Body of pancreas (tissue), 4 donors: ENCODE measurements at regions not wholly inside any gene's neighbourhood (a gene's known extent, or its start where the extent isn't known, plus 50 kb on each side); places are given as distances from the start of the nearest gene placed in this dataset.

ENCODE experiments used
- ATAC-seq: fragments of 150-250 bp; one replicate; pipeline ENCODE4 v1.9.1; 2016
- DNase-seq, 4 donors: peaks; one replicate each; pipeline ENCODE4 v3.0.0-alpha.2; 2019
- H3K27ac ChIP-seq, 4 donors: fragments of 200-600 bp; sonication (generic); 1 replicate in 3 of 4; 2 replicates in 1 of 4; pipeline versions ENCODE4 v1.5.1 to v1.6.1; 2016 to 2019; ENCODE audit warnings: mild to moderate bottlenecking in 1 of 4, mixed read lengths in 1 of 4, moderate library complexity in 1 of 4
- H3K27me3 ChIP-seq, 2 donors: fragments of 200-600 bp; sonication (generic); one replicate each; pipeline ENCODE4 v1.6.0; 2016; ENCODE audit warnings: mild to moderate bottlenecking in 1 of 2
- H3K36me3 ChIP-seq, 2 donors: fragments of 200-600 bp; sonication (generic); replicated peaks in 1 of 2; 2 replicates each; pipeline ENCODE4 v1.5.1; 2016; ENCODE audit warnings: low read depth in 2 of 2; ENCODE audit not compliant: insufficient read depth in 1 of 2
- H3K4me1 ChIP-seq: fragments of 200-600 bp; sonication (generic); one replicate; pipeline ENCODE4 v1.6.0; 2016
- H3K4me3 ChIP-seq, 2 donors: fragments of 200-600 bp; sonication (generic); 1 replicate in 1 of 2; 2 replicates in 1 of 2; pipeline ENCODE4 v1.5.1; 2016 to 2019
- H3K9me3 ChIP-seq, 3 donors: fragments of 200-600 bp; sonication (generic); 1 replicate in 2 of 3; 2 replicates in 1 of 3; pipeline ENCODE4 v1.5.1; 2016
- POLR2A ChIP-seq, 3 donors: fragments of 450-650 bp; IDR thresholded peaks; one replicate each; pipeline ENCODE4 v1.6.1; 2016; ENCODE audit warnings: antibody characterized with exemption in 3 of 3, mild to moderate bottlenecking in 2 of 3
- WGBS, 2 donors: methylation state at CpG; one replicate each; pipeline ENCODE4 v1.1.5; 2017; 5-methylcytosine and 5-hydroxymethylcytosine counted together
- intact Hi-C: fragments of 100-400 bp; cut with DNase I; formaldehyde crosslinking; loops from one replicate; pipeline ENCODE4 v1.15.1; 2023
- TF ChIP-seq, protein P1 (sequence below), 7 experiments: fragments of 450-650 bp in 4 of 7; fragments of 200-600 bp in 3 of 7; sonication (generic) in 3 of 7; IDR thresholded peaks; one replicate each; pipeline ENCODE4 v1.5.1; 2016 to 2019; ENCODE audit warnings: antibody characterized with exemption in 7 of 7

DNA sequence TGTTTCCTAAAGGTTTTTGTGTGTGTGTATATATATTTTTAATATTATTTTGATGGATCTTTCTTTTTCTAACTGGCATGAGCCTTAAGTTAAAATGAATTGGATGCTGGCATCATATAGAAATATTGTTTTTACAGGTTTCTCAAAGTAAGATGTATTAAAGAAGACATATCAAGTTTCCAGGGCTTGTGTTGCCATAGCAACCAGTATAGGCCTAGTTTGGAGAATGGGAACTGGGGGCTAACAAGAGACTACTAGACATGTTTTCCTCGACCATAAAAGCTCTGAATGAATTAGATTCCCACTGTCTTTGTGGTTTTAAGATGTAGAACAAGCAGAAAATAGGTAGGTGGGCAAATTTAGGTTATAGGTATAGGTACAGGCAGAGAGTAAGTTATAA is 771.4 kb downstream of the TUSC7 start:
- Histone ChIP-seq H3K27me3 (no peaks in the 10 kb centered on the region), H3K4me1 (peaks cover 6% of the 10 kb centered on the region), H3K9me3 (no peaks in the 10 kb centered on the region), H3K36me3 (no peaks in the 10 kb centered on the region), H3K4me3 (no peak overlapping the region), H3K27ac (no peak overlapping the region)
- 76 to 85% methylated on average over 1 of the region's 1 CpG for WGBS, 2 donors
- TF ChIP-seq, protein P1, sequence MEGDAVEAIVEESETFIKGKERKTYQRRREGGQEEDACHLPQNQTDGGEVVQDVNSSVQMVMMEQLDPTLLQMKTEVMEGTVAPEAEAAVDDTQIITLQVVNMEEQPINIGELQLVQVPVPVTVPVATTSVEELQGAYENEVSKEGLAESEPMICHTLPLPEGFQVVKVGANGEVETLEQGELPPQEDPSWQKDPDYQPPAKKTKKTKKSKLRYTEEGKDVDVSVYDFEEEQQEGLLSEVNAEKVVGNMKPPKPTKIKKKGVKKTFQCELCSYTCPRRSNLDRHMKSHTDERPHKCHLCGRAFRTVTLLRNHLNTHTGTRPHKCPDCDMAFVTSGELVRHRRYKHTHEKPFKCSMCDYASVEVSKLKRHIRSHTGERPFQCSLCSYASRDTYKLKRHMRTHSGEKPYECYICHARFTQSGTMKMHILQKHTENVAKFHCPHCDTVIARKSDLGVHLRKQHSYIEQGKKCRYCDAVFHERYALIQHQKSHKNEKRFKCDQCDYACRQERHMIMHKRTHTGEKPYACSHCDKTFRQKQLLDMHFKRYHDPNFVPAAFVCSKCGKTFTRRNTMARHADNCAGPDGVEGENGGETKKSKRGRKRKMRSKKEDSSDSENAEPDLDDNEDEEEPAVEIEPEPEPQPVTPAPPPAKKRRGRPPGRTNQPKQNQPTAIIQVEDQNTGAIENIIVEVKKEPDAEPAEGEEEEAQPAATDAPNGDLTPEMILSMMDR (IDR thresholded peaks at IDR 0.05) = no peak
- TF ChIP-seq POLR2A (IDR thresholded peaks at IDR 0.05) = no peak
- DNase-seq (no peak), ATAC-seq (no peak)
- intact Hi-C loops = no loop called here

DNA sequence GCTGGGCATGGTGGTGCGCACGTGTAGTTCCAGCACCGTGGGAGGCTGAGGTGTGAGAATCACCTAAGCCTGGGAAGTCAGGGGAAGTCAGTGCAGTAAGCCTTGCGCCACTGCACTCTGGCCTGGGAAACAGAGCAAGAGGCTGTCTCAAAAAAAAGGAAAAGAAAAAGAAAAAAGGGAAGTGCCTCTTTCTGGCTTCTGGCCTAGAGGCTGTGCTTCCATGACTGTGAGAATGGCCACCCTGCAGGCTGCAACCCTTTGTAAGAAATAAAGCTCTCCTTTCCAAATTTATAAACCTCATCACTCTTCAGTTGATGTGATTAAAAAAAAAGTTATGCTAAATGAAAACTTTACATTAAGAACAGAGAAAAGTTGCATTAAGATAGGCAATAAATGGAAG is 774.3 kb downstream of the TUSC7 start:
- WGBS, 2 donors = 85 to 98% methylated on average over 4 of the region's 4 CpGs
- intact Hi-C loops = no loop called here
- no peak overlapping the region for H3K4me3 ChIP-seq
- H3K36me3 ChIP-seq = no peaks in the 10 kb centered on the region
- H3K27ac ChIP-seq = no peak overlapping the region
- H3K9me3 ChIP-seq = no peaks in the 10 kb centered on the region
- ATAC-seq (no peak), DNase-seq (no peak)
- no peaks in the 10 kb centered on the region for H3K4me1 ChIP-seq
- TF ChIP-seq, protein P1 (IDR thresholded peaks at IDR 0.05) = no peak
- no peak for TF ChIP-seq POLR2A (IDR thresholded peaks at IDR 0.05)
- H3K27me3 ChIP-seq = no peaks in the 10 kb centered on the region

DNA sequence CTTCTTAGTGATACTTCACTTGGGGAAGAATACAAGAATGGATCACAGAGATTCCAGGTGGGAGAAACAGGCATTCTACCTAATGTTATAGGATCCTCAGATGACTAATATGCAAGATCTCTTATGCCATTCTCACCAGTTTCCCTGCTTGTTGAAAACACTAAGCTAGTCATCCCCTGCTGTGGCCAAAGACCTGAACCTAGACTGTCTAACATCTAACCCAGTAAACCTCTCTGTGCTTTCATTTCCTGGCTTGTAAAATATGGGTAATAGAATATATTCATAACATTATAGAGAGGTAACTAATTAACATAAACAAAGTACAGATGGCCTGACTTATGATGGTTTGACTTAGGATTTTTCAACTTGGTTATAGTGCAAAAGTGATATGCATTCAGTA is 776.3 kb downstream of the TUSC7 start:
- DNase-seq (no peak), ATAC-seq (no peak)
- intact Hi-C loops = no loop called here
- TF ChIP-seq POLR2A (IDR thresholded peaks at IDR 0.05) = no peak
- TF ChIP-seq, protein P1 (IDR thresholded peaks at IDR 0.05) = no peak
- H3K27ac ChIP-seq = no peak overlapping the region
- no peak overlapping the region for H3K4me3 ChIP-seq
- H3K27me3 ChIP-seq = no peaks in the 10 kb centered on the region
- H3K4me1 ChIP-seq = no peaks in the 10 kb centered on the region
- H3K36me3 ChIP-seq = no peaks in the 10 kb centered on the region
- no peaks in the 10 kb centered on the region for H3K9me3 ChIP-seq

DNA sequence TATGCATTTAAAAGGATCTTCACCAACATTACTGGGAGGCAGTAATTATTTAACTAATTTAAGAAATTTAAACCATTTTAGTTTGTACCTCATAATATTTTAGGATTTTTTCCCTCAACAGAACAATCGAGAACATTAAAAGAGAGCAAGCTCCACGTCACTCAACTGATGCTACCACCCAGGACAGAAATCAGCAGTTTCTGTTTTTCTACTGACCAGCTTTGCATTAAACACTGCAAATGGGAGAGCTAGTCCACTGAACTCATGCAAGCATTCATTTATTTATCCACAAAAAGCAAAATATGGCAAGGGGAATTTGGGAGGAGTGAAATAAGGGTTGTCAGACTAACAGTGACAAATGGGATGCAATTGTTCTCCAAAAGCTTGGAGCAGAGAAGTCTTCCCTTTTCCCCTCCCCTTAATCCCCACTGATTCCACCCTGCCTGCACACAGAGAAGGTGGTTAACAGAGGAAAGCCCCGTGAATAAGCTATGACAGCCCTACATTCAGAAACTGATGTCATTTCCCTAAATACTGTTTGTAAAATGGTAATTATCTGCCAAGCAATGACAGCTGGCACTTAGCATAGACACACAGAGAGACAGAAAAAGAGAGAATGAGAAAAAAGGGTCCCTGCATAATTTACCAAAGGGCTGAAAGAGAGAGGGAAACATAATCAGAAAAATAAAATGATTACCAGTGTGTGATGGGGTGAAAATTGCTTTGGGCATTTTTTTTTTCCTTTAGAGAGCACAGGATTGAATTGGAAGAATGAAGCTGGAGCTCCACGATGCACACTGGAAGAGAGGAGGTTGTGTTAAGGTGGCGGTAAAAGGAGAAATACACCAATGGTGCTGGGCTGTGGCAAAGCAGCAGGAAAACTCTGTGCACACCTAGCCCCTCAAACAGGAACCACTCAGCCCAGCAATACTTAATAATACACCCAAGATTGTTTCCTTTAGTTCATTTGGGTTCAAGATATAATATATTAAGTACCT is 777.4 kb downstream of the TUSC7 start:
- no peaks in the 10 kb centered on the region for H3K4me1 ChIP-seq
- ATAC-seq (no peak), DNase-seq (no peak)
- H3K4me3 ChIP-seq = no peak overlapping the region
- no peaks in the 10 kb centered on the region for H3K27me3 ChIP-seq
- 55 to 69% methylated on average over 5 of the region's 5 CpGs for WGBS, 2 donors
- intact Hi-C loops = no loop called here
- no peaks in the 10 kb centered on the region for H3K9me3 ChIP-seq
- no peak for TF ChIP-seq POLR2A (IDR thresholded peaks at IDR 0.05)
- TF ChIP-seq, protein P1 (IDR thresholded peaks at IDR 0.05) = no peak
- no peak overlapping the region for H3K27ac ChIP-seq
- no peaks in the 10 kb centered on the region for H3K36me3 ChIP-seq

DNA sequence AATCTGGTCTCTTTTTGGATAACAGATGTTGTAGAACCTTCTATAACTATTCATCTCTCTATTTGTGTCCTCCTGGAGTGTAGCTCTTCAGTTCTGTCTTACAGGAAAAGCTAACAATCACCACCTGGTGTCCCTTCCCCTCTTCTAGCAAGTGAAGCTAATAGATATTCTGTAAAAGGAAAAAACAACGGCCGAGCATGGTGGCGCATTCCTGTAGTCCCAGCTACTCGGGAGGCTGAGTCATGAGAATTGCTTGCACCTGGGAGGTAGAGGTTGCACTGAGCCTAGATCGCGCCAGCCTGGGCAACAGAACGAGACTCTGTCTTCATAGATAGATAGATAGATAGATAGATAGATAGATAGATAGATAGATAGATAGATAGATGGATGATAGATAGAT is 779.4 kb downstream of the TUSC7 start:
- TF ChIP-seq, protein P1 (IDR thresholded peaks at IDR 0.05) = no peak
- TF ChIP-seq POLR2A (IDR thresholded peaks at IDR 0.05) = no peak

More for the DNA sequence above, 779.4 kb downstream of the TUSC7 start:
- Histone ChIP-seq H3K36me3 (no peaks in the 10 kb centered on the region), H3K4me3 (no peak overlapping the region), H3K9me3 (no peaks in the 10 kb centered on the region), H3K27ac (no peak overlapping the region), H3K27me3 (no peaks in the 10 kb centered on the region), H3K4me1 (no peaks in the 10 kb centered on the region)
- DNase-seq (no peak), ATAC-seq (no peak)
- 83 to 90% methylated on average over 7 of the region's 7 CpGs for WGBS, 2 donors
- intact Hi-C loops = no loop called here
